ENCODE measurements at regions not wholly inside any gene's neighbourhood (a gene's known extent, or its start where the extent isn't known, plus 50 kb on each side); places are given as distances from the start of the nearest gene placed in this dataset.
"Not testable (repeated sequence)": the region's sequence is repeated elsewhere in the genome, so short reads cannot be mapped to it uniquely, and the experiment has no call there.

- no peak for DNase-seq
Observed at GRCh38 chr6:9131616-9132015, 696.3 kb upstream of the SLC35B3 start.

DNA sequence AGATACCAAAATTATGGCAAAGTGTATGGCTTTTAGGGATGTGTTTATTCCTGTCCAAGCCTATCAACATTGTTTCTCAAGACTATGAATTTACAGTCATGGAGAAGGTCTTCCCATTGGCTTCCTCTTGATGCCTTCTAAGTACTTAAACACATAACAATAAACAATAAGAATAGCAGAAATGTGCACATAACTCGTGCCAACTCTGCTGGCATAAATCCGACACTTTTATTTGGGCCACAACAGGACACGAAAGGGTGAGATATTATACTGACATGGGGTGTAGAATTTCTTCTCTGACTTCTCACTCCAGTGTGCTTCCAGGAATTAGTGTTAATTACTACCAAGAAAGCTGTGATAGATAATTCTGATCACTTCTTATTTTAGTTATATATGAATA, 695.9 kb upstream of the SLC35B3 start:
- DNase-seq: no peak

DNA sequence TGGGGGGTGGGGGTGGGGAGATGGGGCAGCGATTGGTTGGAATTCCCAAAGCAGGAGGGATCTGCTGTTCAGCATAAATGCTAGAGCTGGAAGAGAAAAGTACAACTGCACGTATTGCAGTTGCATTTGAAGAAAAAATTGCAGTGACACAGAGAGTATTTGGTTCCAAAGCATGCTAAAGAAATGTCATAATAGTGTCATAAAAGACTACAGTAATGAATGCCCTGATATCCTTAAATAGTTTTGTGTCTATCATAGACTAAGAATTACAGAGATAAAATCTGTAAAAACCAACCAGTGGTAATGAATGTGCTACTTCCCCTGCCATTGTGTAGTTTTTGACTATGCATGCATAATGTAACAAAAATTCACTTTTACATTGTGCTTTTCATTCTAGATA, 693.6 kb upstream of the SLC35B3 start:
- no peak for DNase-seq

- no peak for DNase-seq
Observed at GRCh38 chr6:9126878-9127560, 691.7 kb upstream of the SLC35B3 start.

DNA sequence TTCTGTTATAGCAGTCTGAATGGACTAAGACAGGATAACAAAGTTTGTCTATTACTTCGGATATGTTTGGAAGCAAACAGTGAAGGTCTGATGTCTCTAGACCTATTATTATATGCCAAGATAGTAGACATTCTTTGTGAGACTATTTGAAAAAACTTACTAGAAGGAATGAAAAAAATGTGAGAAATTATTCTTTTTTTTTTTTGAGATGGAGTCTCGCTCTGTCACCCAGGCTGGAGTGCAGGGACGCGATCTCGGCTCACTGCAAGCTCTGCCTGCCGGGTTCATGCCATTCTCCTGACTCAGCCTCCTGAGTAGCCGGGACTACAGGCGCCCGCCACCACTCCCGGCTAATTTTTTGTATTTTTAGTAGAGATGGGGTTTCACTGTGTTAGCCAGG, 690.7 kb upstream of the SLC35B3 start:
- not testable (repeated sequence) for DNase-seq

DNA sequence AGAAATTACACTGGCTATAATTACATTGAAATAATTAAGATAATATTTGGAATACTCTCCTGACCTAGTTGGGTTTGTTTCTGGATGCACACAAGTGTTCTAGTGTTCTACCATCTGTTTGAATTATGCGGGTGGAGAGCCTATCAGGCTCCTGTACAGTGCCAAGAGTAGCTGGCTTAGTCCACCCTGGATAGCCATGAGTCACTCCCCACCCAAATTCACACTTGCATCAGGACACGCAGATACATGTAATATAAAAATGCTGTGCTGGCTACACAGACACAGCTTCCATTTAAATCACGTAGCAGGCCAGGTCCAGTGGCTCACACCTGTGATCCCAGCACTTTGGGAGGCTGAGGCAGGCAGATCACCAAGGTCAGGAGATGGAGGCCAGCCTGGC, 686.2 kb upstream of the SLC35B3 start:
- no peak for DNase-seq

GRCh38 chr6:9116026-9116425, 680.7 kb upstream of the SLC35B3 start:
- DNase-seq: no peak

DNA sequence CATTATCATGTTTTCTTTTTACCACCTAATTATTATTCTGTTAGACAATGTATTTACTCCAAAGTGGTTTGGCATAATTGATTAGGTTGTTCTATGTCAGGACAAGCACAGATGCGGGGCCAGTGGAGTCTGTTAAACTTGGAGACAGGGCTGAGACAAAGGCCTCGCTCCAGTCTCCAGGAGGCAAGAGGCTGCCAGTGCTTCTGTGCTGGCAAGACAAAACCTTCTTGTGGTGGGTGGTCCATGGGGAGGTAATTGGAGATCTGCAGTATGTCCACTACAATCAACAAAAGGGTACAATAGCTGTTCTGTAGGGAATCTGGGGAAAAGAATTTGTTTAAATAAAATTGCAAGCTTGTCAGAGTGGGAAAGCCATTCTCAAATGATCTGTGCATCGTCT, 677.2 kb upstream of the SLC35B3 start:
- DNase-seq: no peak

DNA sequence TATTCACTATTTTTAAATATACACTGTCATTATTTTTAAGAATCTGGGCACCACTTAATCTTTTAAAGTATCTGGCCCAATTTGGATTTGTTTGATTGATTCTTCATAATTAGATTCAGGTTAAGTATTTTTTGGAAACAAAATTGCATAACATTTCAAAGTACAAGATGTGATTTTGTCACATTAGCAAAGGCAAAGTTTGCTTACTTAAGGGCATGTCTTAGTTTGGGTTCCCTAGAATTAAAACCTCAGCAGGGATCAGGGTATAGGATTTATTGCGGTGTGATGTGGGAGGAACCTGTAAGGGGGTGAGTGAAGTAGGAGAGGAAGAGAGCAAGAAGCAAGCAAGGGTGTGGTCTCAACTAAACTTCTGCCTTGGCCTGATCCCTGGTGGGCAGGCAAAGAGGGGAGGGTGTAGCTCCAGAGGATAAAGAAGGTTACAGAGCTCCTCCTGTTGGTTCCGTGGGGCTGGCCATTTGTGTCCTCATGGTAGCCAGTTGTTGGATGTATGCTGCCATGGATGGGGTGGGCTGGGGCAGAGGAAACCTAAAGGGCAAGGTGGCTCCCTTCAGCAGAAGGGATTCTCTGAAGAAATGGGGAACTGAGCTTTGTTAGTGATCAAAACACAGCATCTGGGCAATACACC, 668.7 kb upstream of the SLC35B3 start:
- no peak for DNase-seq

GRCh38 chr6:9101920-9102319, 666.6 kb upstream of the SLC35B3 start:
- no peak for DNase-seq

DNA sequence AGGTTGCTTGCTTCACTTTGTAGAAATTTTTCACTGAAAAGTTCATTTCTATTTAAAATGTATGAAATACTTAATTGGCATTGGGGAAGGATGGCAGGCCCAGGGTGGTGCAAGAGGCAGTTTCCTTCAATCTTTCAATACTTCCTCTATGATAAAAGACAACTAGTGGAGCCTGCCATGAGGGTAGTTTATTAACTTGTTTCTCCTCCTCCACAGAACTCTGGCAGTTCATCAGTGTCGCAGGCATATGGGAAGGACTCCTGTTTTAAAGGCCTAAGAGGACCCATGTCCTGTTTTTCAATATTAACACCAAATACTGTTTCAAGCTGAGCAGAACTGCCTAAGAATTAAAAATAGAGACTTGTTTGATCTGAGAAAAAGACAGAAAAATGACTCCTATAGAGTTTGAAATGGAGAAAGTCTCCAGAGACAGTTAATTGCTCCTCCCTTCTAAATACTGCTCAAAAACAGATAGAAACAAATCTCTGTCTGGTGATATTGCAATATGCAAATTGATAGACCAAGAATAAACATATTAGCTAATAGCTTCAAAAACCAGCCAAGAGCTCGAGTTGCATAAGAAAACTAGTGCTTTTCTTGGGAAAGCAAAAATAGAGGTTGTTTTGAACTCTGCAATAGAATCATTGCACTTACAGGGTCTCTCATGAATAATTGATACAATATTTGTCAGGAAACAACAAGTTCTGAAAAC, 665.7 kb upstream of the SLC35B3 start:
- no peak for DNase-seq

- DNase-seq: no peak
Observed at GRCh38 chr6:9095729-9096128, 660.4 kb upstream of the SLC35B3 start.

- DNase-seq: no peak
Observed at GRCh38 chr6:9095137-9095536, 659.8 kb upstream of the SLC35B3 start.

DNA sequence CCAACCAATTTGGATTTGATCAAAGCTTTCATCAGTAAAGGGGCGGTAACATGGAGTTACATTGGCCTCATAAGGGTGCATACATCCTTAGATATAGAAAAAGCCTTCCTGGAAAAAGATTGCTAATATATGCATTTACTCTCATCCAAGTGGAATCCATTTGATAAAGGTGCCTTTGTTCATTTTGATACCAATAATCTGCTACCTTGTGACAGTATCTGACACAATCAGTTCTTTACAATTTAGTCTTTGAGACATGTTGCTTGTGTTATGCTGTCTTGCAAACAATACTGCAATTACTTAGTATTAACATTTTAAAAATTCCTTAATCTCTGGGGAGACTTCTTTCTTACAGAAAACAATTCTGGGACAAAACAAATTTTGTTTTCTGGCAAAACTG, 654.4 kb upstream of the SLC35B3 start:
- DNase-seq: no peak

DNA sequence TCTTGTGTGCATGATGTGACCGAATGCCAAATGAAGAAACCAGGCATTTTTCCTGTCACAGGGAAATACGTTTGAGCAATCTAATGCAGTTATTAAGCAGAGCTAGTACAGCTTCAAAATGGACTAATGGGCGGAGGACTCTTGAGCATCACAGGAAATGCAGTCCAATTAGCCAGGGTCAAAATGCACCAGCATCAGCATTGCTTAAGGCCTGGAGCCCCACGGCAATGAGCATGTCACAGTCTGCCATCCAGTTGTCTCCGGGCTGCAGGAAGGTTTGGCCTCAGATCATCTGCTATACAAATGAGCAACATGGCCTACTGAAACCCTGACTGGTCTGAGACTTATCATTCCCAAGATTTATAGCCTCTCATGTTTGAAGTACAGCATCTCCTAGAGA, 652.1 kb upstream of the SLC35B3 start:
- no peak for DNase-seq

DNA sequence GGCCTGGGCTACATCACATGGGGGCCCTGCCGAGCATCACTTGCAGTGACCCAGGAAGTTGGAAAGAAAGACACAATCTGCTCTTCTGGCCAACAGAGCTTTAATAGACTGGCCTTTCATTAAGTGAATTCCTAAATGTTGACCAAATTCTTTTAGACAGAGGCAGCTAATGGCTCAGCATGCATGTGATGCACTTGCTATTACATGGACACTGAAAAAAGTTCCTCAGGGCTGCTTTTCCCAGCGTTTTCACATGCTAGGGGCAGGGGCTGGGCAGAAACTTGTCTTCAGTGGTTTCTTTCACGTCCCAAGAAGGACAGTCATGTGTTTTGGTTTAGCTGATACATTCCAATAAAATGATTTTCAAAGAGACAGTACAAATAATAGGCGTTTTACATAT, 651.0 kb upstream of the SLC35B3 start:
- DNase-seq: no peak

DNA sequence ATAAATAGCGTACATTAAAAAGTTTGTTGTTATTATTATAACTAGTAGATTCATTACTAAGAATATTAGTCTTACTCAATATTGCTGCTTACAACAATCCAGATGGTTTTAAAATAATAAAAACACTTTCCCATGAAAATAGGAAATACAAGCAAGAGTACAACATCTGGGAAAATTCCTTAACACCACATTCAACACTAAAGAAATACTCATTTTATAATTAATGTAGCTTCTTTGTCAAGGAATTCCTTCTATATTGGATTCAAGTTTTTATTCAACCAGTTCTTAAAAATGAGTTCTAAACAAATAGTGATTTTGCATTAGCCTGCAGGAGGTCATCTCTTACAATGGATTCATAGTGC, 650.3 kb upstream of the SLC35B3 start:
- DNase-seq: no peak

- DNase-seq: no peak
Observed at GRCh38 chr6:9085054-9085708, 649.8 kb upstream of the SLC35B3 start.

- no peak for DNase-seq
Observed at GRCh38 chr6:9083108-9083507, 647.8 kb upstream of the SLC35B3 start.

DNA sequence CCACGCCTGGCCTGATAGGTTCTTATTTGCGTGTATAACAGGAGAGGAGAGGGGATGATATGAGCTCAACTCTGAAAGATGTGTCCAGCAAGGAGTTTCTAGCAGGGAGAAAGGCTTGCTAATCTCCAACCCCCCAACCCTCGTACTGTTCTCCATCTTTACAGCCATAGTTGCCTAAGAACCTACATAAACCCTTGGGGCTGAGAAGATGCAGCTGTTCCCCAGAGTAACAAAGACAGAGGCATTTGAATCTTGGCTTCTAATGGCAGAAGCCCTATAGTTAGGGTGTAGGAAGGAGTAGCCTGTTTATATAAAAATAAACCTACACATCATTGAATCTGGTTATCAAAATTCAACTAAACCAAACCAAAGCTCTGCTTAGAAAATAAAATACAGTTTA, 631.4 kb upstream of the SLC35B3 start:
- DNase-seq: no peak

GRCh38 chr6:9064156-9064555, 628.8 kb upstream of the SLC35B3 start:
- no peak for DNase-seq

- DNase-seq: no peak
Observed at GRCh38 chr6:9062596-9062995, 627.3 kb upstream of the SLC35B3 start.

DNA sequence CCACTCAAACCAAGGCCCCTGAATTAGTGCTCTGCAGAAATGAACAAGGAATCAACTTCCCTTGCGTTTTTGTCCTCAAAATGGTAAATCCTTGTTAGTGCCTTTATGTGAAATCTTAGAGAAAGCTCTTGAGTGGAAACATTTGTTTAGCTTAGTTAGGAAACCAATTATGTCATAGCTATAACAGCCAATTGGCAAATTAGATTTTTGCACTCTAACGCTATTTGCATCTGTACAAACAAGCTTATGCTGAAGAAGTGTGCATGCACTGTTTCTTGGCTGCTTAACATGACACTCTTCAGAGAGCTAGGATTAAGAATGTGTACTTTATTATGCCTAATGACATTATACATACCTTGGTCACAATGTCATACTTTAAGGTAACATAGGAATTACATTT, 622.6 kb upstream of the SLC35B3 start:
- no peak for DNase-seq

- DNase-seq: no peak
Observed at GRCh38 chr6:9056556-9056955, 621.2 kb upstream of the SLC35B3 start.

Data from stimulated activated CD4-positive, alpha-beta T cell treated with anti-CD3 and anti-CD28 coated beads, Interleukin-4, amount 100 ng/mL, for 4 hours (primary cell).